ENCODE measurements at regions not wholly inside any gene's neighbourhood (a gene's known extent, or its start where the extent isn't known, plus 50 kb on each side); places are given as distances from the start of the nearest gene placed in this dataset.
"Not testable (repeated sequence)": the region's sequence is repeated elsewhere in the genome, so short reads cannot be mapped to it uniquely, and the experiment has no call there.

- no peak for DNase-seq
Observed at GRCh38 chr11:12585861-12586260, 88.4 kb upstream of the TEAD1 start.

DNA sequence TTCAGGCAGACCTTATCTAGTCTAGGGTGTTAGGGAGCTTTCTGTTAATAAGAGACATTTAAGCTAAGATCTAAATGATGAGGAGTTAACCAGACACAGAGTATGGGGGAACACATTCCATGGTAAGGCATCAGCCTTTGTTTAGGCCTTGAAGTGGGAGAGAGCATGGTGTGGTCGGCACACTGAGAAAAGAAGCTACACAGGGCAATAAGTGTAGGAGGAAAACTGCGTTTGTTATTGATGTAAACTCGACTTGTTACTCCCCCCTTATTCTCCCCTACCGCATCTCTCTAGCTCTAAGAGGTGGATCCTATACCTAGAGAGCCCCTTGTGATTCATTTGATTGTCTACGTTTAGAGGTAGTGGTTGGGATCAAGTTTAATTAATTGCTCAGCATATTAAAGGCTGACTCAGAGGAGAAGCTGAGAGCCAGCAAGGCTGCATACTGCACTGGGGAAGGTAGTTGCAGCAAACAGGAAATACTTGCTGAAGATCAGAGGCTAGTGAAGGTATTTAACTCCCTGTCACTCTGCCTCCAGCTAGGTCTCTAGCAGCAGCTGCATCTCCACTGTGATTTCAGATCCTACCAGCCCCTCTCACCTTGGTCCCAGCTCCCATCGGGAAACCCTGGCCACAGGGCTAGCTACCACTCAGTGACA is 86.8 kb upstream of the TEAD1 start:
- no peak for DNase-seq

DNA sequence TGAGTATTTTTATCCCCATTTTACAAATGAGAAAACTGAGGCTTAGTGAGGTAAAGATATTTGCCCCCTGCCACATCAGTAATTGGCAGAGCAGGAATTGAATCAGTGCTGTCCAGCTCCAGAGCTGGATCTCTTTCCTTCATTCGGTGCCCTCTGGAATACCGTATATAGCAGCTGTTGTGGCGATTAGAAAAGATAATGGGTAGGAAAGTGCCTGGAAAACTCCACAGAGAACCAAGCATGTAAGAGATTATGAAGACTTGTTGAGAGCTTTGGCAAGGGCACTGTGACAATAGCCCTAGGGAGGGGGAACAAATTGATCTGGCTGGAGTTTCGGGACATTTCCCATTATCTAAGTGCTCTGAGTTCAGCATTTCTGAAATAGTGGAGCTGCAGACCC is 82.5 kb upstream of the TEAD1 start:
- no peak for DNase-seq

DNA sequence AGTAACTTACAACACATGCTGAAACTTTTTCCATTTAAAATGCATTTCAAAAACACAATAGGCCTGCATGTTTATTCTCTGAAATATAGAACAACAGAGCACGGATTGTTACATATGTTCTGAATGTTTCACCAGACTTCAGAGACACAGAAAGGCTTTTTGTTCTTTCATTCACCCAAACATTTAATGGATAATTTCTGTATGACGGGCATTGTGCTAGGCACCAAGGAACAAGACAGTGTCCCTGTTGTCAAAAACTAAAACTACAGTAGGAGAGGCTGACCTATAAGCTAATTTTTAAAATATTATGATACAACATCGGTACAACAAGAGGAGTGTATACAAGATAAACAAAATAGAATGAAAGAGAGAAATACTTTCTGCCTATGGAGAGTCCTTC is 81.9 kb upstream of the TEAD1 start:
- DNase-seq: no peak

DNA sequence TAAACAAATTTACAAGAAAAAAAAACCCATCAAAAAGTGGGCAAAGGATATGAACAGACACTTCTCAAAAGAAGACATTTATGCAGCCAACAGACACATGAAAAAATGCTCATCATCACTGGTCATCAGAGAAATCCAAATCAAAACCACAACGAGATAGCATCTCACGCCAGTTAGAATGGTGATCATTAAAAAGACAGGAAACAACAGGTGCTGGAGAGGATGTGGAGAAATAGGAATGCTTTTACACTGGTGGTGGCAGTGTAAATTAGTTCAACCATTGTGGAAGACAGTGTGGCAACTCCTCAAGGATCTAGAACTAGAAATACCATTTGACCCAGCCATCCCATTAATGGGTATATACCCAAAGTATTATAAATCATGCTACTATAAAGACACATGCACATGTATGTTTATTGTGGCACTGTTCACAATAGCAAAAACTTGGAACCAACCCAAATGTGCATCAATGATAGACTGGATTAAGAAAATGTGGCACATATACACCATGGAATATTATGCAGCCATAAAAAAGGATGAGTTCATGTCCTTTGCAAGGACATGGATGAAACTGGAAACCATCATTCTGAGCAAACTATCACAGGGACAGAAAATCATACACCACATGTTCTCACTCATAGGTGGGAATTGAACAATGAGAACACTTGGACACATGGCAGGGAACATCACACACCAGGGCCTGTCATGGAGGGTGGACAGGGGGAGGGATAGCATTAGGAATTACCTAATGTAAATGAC is 79.0 kb upstream of the TEAD1 start:
- DNase-seq: not testable (repeated sequence)

DNA sequence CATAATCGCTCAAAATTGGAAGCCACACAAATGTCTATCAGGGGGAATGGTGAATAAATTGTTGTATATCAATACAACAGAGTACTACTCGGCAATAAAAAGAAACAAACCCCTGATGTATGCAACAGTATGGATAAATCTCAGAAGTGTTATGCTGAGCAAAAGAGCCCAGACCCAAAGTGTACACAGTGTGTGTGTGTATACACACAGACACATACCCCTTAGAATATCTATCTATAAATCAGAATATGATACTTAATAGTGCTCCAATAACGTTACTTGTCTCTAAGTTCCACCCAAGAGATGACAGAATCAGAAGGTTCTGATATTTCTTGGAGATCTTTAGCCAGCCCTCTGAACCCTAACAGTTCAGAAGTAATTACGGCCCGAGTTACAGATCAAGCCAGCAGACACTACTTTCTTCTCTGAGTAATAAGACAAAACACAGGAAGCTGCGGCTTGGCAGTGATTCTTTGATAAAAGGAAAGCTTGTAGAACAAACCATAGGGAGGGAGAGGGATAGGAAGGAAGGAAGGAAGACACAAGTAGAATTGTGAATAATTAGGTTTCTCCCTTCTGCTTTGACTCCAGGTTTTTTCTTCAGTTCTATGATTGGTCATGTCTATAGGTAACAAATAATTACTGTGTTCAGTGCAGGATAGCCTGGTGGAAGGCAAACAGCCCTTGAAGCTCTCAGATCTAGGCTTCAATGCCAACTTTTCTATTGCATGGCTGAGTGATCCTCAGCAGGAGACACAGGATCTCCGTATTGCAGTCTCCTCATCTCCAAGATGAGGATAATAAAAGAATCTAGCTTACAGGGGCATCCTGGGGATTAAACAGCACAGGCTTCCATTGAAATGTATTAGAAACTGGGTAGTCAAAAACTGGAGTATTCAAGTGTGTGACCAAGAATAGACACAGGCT is 75.6 kb upstream of the TEAD1 start:
- no peak for DNase-seq

- DNase-seq: peak; percentile 31
Observed at GRCh38 chr11:12599408-12600143, 74.6 kb upstream of the TEAD1 start.

GRCh38 chr11:12600829-12601228 is 73.4 kb upstream of the TEAD1 start:
- no peak for DNase-seq

- DNase-seq: no peak
Observed at GRCh38 chr11:12602421-12602820, 71.8 kb upstream of the TEAD1 start.

GRCh38 chr11:12603143-12604088 is 70.8 kb upstream of the TEAD1 start:
- DNase-seq: no peak

- no peak for DNase-seq
Observed at GRCh38 chr11:12604557-12605153, 69.6 kb upstream of the TEAD1 start.

DNA sequence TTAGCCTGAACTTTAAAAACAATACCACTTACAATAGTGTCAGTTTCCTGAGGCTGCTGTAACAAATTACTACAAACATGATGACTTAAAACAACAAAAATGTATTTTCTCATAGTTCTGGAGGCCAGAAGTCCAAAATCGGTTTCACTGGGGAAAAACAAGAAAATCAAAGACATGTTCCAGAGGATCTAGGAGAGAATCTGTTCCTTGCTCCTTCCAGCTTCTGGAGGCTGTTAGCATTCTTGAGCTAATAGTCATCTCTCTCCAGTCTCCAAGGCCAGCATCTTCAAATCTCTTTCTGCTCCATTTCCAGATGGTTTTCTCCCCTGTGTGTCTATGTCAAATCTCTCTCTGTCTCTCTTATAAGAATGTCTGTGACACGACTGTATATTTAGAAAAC is 67.6 kb upstream of the TEAD1 start:
- no peak for DNase-seq

DNA sequence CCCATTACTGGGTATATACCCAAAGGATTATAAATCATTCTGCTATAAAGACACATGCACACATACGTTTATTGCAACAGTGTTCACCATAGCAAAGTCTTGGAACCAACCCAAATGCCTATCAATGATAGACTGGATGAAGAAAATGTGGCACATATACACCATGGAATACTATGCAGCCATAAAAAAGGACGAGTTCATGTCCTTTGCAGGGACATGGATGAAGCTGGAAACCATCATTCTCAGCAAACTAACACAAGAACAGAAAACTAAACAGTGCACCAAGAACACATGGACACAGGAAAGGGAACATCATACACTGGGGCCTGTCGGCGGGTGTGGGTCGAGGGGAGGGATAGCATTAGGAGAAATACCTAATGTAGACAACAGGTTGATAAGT is 65.5 kb upstream of the TEAD1 start:
- DNase-seq: not testable (repeated sequence)

DNA sequence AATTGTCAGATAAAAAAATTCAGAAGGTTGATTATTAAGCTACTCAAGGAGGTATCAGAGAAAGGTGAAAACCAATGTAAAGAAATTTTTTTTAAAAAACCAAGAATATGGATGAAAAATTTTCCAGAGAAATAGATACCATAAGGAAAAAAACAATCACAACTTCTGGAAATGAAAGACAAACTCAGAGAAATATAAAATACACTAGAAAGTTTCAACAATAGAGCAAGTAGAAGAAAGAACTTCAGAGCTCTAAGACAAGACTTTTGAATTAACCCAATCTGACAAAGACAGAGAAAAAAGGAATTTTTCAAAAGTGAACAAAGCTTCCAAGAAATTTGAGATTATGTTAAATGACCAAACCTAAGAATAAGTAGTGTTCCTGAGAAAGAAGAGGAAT is 62.9 kb upstream of the TEAD1 start:
- no peak for DNase-seq

DNA sequence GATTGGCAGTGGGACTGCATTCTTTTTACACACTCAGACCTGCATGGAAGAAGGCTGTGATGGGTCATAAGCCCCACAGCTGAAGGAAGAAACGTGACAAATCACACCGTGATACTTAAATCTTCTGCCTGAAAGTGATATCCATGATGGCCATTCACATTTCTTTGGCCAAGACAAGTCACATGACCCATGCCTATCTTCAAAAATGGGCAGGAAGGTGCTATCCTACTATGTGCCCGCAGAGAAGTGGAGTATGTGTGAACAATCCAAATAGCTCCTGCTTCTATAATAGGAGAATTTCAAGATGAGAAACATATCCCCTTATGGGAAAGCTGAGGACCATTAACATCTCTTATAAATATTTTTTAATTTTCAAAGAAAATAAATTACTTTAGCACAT is 56.6 kb upstream of the TEAD1 start:
- DNase-seq: no peak

- DNase-seq: no peak
Observed at GRCh38 chr11:12618743-12619540, 55.3 kb upstream of the TEAD1 start.

- DNase-seq: no peak
Observed at GRCh38 chr11:12623869-12624268, 50.4 kb upstream of the TEAD1 start.
